ENCODE measurements at regions not wholly inside any gene's neighbourhood (a gene's known extent, or its start where the extent isn't known, plus 50 kb on each side); places are given as distances from the start of the nearest gene placed in this dataset.

DNA sequence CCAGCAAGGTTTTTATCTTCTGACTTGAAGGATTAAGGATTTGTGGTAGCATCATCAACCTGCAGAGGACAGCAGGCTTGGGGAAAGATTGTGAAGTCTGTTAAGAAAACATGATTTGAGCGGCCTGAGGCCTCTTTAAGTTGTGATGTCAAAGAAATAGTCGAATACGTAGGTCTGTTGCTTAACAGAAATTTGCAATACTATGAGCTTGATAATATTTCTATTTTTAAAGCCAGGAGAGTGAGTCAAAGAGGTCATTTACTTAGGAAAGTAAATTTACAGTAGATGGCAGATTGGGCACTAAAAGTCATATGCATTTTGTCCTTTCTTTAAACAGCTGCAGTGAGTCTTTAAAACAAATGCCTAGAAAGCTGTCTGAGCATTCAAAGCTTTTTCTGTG is 336.3 kb downstream of the DIPK2A start:
- DNase-seq: no peak

DNA sequence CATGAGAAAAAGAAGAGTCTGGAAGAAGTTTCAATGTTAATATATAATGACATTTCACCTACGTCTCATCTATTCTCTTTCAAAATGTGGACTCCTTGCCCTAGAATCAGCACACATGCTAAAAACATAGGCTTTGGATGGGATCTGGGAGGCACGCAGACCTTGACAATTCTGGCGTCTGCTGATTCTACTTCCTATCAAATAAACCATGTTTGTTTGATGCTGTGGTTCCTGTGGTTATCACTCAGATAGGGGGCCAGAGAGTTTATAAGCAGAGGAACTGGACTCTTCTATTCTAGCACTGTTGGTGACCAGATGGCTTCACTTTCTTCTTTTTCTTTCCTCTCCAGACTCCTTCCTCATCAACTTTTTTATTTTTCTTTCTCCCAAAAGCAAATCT is 336.8 kb downstream of the DIPK2A start:
- no peak for DNase-seq

DNA sequence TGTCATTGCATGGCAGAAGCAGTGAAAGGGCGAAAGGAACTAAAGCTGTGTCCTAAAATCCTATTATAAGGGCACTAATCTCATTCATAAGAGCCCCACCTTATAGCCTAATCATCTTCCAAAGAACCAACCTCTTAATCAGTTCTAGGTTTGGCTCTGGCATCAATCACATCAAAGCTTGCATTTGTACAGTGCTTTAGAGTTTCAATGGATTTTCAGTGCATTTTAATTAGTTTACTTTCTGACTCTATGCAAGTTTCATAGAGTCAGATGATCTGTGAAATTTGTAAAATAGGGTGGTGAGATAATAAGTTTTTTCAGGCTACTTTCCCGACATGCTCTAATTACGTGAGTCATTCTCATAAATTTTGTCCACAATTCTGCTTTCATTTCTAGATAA is 341.1 kb downstream of the DIPK2A start:
- DNase-seq: no peak

DNA sequence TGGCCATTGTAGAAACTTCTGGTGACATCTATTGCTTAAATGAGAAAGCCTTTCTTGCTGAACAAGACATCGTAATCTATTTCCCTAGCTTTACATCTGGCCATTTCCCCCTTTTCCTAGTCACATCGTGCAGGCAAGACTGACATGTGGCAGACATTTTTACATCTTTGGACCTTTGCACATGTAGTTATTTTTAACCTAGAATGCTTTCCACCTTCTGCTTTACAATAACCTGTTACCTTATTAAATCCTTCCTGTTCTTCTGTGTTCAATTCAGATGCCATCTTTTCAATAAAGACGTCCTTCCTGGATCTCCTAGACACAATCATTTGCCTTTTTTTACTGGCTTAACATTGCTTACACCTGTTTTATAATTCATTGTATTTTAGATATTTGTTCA is 343.3 kb downstream of the DIPK2A start:
- no peak for DNase-seq

DNA sequence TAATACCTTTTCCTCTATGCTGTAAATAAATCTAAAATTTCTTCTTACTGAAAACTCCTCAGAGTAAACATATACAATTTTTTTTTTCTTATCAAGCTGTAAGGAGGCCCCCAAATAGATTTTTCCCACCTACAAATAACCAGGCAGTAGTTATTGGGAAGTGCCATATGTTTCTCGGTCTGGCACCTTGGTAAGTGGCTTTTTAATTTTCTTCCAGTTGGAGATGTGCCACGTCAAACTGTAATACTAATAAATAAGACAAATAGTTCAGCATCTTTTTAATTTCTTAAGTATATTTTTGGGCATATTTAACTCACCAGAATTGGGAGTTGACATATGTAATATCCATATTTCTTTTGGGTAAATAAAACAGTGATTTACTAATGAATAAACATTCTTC is 346.3 kb downstream of the DIPK2A start:
- no peak for DNase-seq

DNA sequence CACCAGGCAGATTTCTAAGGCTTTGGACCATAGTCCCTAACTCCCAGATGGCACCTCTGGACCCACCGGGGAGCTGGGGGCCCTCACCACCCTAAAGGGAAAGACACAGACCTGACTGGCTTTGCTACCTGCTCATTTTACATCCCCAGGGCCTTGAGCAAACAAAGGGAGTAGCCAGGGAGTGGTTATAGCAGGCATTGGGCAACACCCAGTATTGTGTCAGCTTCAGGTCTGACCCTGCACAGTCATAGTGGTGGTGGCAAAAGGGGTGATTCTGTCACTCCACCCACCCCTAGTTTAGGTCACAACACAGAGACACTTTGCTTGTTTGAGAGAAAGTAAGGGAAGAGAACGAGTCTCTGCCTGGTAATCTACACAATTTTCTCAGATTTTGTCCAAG is 352.5 kb downstream of the DIPK2A start:
- DNase-seq: peak; percentile 20

DNA sequence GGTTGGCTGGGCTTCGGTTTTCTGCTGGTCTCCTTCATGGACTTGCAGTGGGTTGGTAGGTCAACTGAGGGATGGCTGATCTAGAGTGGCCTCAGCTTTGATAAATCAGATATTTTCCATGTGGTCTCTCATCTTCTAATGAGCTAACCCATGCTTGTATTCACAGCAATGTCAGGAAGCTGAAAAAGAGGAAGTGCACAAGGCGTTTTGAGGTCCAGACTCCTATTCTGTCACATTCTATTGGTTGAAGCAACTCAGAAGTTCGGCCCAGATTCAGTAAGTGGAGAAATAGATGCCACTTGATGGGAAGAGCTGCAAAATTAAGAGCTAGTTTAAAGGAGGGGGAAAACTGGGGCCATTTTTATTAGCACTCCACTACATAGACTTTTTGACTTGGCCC is 361.2 kb downstream of the DIPK2A start:
- no peak for DNase-seq

DNA sequence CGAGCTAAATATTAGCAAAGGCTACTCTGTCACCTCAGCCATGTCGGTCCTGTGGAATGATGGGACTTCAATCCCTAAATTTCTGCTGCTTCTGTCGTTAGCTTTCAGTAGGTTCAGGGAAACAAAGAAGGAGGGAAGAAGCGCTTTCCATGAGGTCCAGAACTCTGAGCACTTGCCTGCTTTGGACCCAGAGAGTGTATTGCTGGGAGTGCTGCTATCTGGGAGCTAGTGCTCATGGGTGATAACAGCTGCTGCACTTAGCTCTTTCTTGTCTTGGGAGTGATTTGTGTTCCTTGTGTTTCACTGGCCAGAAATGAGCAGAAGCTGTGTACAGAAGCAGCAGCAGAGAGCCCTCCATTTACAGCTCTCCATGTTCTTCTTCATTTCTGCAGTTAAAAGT is 369.8 kb downstream of the DIPK2A start:
- no peak for DNase-seq

DNA sequence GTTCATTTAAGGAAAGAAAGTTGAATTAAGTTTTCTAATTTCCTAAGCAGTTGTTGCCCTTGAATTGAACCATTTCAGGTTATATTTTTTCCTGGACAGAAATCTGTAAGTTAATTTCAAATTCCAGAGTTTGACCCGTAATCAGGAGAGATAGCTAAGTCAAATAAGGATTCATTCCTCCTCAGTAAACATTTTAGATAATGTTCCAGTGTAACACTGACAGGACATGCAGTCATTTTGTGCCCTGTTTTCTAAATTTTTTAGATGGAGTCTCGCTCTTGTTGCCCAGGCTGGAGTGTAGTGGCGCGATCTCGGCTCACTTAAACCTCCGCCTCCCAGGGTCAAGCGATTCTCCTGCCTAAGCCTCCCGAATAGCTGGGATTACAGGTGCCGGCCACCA is 371.7 kb downstream of the DIPK2A start:
- no peak for DNase-seq

DNA sequence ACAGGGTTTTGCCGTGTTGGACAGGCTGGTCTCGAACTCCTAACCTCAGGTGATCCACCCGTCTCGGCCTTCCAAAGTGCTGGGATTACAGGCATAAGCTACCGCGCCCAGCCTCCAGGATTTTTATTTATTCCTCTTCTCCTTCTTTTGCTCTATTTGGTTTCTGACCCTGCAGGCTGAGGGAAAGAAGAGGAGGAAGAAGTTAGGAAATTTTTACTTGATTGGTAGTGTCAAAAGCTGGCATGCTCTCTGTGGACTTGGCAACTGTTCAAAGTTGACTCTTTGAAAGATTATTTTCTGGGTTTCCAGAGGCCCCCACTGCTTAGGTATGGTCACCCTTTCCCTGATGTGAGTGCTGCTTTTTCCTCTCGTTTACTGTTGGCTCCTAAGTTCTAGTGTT is 372.2 kb downstream of the DIPK2A start:
- DNase-seq: no peak

DNA sequence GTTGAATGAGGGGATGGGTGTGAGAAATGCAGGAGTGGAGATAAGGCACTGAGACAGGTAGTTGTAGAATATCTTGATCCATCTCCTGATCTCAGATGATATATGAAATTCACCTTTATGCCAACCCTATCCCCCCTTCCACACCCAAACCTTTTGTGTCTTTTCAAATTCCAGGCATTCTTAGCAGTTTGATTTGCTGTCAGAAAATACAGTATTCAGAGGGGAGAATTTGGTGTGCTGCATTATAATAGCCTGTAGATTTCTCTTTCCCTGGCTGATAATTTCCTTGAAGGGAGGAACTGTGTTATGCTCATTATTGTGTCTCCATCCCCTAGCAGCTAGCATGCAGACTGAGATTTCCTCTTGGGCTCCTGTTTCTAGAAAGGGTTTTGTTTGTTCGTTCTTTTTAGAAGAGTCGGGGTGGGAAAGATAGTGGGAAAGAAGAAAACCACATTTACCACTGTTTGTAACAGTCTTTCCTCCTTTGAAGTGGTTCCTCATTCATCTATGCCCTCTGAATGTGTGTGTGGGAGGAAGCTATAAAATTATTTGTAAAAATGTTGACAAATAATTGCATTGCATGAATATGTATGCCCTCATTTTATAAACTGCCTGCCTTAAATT is 373.4 kb downstream of the DIPK2A start:
- no peak for DNase-seq

DNA sequence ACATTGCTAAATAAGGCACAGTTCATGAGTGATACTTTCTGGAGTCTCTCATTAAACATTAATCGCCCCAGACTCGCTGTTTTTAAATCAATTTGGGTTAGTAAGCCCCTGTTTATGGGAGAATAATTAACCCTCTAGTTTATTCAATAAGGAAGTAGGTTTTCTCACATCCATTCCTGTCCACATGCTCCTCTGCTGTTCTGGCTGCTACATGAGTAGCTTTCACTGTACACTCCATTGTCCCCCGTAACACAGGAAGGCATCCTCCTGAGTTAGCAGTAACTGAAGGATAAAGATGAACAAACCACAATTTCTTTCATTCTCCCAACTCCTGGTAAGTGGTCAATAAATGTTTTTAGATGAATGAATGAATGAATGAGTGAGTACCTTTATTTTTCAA is 378.5 kb downstream of the DIPK2A start:
- DNase-seq: no peak

DNA sequence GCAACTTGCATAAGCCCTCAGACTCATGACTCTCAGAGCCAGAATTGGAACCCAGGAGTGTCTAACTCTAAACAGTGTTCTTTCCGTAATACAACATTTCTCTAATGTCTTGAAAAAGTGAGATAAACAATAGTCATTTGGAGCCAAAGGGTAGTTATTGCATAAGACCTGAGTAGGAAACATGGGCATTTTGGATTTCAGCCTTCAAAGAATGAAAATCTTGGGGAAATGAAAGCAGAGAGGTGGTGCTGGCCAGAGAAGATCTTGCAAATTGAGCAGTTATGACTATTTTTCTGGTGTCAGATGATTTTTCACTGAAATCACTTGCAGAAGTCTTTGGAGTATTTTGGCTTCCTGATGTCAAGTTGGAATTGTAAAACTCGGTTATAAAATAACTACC is 379.4 kb downstream of the DIPK2A start:
- DNase-seq: peak; percentile 56

DNA sequence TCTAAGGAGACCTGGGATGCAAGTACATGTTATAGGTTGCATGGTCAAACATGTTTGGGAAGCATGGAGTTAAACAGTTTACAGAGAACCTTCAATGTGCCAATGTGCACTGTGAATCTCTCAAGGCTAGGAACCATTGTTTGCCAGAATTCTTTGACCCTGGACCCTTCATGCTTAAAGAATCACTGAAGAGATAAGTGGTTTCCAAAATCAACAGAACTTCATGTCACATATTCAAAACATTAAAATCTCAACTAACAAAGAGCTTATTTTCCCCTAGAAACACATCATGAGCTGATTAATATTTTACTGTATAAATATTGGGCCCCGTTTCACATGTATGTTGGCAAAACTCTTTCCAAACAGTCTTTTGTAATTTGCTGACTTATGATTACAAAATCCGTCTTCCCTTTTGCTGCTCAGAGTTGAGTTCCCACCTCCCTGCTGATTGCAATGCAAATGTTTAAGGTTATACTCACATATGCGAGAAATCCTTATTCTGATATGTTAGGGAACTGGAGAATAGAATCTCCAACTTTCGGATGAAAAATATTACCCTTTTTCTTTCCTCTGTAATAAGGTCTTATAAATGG is 380.2 kb downstream of the DIPK2A start:
- DNase-seq: peak; percentile 33

DNA sequence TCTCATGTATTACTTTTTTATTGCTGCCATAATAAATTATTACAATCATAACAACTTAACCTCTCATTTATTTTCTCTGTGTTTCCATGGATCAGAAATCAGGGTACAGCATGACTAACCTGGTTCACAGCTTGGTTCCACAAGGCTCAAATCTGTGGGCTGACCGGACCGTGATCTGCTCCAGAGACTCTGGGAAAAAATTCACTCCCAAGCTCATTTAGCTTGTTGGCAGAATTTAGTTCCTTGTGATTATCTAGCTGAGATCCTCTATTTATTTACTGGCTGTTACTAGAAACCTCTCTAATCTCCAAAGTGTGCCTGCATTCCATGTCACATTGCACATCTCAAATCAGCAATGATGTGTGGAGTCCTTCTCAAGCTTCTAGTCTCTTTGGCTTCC is 386.6 kb downstream of the DIPK2A start:
- DNase-seq: no peak

DNA sequence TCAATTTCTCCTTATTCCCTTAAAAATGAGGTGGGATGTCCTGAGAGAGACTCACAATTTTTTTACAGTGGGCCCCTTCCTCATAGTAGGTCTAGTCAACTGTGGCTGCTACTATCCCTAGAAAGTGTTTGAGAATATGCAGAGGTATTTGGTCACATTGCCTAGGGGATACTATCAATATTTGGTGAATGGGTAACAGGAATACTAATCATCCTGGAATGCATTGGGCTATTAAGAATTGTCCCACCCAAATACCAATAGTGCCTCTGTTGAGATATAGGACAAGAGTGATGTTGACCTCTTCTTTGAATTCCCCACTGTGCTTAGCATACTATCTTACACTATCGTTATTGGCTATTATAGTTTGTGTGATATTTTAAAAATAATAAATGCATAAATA is 389.4 kb downstream of the DIPK2A start:
- DNase-seq: no peak

DNA sequence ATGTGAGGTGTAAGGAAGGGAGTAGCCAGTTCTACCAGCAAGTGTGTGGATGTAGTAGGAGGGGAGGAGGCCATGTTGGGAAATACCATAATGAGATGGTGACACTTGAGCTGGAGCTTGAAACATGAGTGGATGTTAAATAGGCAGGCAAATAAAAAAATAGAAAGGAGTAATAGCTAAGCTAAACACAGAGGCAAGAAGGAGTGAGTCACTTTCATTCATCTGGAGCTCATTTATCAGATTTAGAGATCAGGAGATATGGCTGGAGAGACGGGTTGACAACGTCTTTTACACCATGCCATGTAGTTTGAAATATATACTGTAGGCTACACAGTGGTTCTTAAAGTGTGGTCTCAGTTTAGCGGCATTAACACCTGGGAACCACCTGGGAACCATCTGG is 390.5 kb downstream of the DIPK2A start:
- no peak for DNase-seq

DNA sequence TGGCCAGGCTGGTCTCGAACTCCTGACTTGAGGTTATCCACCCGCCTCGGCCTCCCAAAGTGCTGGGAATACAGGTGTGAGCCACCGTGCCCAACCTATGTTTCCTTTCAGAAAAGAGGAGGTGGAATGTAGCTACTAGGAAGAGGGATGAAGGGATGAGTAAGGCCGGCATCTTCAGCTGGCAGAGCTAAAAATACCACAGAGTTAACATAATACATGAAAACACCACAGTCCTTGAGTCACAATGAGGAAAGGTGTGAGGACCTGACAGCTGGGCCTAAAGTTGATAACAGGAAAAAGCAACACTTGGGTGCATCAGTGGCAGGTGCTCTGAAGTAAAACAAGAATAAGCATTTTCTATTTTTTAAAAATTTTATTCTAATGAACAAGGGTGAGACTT is 392.2 kb downstream of the DIPK2A start:
- no peak for DNase-seq

DNA sequence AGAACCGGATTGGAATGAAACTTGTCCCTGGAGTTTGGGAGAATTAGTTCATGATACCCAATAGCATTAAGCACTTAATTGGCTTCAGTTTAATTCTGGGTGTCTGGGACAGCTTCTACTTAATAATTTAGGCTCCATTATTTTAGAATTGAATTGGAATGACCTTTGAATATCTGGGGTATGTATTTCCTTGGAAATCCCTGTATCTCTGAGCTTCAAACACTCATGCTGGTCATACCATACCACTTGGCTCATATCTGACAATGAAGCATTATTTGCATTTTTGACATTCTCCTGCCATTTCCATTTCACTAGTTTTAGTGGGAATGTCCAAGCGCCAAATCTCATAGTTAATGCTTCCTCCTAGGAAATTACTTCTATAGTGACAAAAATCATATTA is 393.1 kb downstream of the DIPK2A start:
- no peak for DNase-seq

DNA sequence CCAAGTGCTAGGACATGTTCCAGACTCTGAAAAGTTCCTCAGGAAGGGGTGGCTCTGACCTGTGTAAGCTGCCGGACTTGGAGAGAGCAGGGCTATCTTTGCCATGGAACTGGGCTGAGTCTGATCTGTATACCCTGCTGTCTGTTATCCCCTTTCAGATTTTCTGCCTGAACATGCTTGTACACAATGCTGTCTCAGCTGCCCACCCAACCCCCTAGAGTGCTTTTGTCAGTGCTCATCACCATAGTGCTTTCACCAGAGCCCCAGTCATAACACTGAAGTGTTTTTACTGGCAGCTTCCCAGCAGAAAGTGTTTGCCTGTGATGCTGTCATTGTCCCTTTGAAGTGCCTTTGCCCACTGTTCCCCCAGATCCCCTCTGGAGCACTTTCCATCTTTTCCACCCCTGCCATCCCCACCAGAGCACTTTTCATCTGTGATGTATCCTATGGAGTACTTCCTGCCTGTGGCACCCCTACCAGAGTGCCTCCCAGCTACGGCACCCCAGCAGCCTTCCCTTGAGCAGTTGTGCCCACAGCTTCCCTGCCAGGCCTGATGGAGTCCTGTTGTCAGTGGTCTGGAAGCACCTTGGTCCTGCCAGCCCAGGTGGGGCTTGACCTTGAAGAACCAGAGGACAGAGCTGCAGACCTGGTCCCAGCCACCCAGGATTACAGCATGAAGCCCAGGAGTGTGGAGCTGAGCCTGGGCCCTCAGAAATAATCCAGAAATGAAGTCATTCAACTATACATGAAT is 397.7 kb downstream of the DIPK2A start:
- no peak for DNase-seq

DNA sequence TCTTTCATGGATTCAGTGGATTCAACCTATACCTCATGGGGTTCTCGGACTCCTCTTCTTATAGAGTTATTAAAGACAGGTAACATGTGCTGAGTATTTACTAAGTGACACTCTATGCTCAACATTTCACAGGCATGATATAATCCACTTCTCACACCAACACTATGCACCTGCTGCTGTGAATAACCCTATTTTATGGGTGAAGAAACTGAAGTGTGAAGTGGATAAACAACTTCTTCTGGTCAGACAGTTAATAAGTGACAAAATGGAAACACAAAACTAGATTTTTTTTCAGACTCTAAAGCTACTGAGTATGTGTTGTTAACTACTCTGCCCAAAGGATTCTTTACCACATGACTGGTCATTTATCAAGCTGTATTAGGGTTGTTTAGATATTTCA is 403.5 kb downstream of the DIPK2A start:
- DNase-seq: no peak

DNA sequence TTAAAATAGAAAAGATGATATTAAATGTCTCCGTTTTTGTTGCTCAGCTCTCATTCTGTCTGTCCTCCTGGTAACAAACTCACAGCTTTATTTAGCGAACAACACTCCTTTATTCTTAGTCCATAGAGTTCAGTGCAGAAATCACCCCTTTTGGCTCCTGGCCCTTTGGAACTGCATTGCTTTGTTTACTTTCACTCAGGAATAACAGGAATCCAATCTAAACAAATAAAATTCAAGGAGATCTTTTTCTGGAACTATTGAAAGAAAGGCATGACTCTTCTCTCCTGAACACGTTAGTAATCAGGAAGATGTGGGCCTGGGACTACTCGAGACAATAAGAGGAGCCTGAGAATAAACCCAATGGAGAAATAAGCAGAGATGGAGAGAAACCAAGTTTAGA is 409.2 kb downstream of the DIPK2A start:
- DNase-seq: no peak

DNA sequence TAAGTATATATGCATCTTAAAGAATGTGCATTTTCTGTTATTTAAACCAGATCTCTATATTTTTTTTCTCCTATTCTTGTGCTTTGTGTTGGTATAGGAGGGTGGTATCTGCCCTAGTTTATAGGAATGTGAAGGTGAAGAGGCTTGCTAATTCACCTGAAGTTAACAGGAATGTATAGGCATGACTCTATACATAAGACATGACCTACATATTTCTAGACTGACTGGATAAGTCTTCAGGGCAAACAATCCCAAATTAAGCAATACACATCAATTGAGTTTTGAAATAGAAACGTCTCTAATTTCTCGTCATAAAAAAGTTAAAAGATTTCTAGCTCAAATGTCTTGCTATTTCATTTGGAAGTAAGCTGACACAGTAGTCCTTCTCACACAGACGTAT is 410.0 kb downstream of the DIPK2A start:
- DNase-seq: no peak

DNA sequence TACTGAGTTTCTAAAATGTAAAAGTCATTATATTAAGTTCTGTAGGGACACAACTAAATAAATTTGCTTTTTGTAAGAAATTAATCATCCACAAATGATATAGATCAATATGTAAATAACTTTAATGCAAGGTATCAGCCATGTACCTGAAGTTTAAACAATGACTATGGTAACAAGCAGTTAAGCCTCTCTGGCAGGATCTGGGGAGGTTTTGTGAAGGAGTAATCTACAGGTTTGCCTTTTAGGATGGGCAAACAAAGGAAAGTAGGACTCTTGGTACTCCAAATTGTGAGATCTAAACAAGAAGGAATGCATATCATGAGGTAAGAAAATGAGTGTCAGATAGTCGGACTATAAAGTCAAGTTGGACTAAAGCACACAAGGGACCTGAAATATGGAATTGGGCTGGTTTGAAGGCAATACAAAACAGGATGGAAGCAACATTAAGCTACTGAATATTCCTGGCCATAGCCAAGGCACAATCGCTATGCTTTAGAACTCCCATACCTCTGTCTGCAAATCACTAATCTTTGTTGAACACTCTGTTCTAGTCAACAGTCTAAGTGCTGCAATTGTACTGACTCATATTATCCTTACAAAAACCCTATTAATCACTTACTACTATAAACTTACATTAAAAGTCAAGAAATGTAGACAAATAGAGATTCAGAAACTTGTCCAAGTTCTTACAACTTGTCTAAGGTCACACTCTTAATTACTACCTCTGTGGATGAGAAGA is 412.8 kb downstream of the DIPK2A start:
- no peak for DNase-seq
